ENCODE measurements at regions not wholly inside any gene's neighbourhood (a gene's known extent, or its start where the extent isn't known, plus 50 kb on each side); places are given as distances from the start of the nearest gene placed in this dataset.

DNA sequence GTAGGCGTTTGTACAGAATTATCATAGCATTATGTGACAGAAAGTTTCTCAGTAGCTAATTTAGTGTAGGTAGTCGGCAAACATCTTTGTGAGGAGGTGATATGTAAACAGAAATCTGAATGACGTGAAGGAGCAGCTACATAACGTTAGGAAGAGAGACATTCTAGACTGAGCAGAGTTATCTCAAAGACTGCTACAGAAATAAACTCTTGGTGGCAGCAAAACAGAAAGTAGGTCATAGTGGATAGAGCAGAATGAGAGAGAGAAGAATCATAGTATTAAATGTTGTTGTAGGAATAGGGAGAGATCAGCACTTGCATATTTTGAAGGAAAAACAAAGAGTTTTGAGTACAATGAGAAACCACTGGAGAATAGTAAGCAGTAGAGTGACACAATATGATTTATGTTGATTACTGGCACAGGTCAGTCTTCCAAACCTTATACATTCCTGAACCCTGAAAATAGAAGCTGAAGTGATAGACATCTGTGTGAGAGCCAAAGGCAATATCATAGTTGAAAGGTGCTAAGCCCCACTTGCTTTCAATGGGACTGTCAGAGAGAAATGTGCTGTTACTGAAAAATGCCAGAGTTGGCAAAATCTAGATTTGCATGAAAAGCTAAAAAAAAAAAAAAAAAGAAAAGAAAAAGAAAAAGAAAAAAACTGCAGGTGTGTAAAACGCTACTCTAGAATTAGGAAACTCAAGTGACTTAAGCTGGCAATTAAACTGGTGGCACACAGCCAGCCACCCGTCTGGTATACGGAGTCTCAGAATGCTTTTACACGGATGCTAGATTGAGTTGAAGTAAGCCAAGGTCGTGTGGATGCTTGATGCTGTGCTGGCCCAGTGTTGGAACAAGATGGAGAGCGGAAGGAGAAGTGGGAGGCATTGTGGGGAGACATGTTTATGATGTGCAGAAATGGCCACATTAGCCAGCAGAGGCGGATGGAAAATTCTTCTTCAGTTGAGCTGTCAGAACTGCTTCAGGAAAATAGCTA is 750.2 kb upstream of the HS3ST1 start:
- TF ChIP-seq, protein P1, sequence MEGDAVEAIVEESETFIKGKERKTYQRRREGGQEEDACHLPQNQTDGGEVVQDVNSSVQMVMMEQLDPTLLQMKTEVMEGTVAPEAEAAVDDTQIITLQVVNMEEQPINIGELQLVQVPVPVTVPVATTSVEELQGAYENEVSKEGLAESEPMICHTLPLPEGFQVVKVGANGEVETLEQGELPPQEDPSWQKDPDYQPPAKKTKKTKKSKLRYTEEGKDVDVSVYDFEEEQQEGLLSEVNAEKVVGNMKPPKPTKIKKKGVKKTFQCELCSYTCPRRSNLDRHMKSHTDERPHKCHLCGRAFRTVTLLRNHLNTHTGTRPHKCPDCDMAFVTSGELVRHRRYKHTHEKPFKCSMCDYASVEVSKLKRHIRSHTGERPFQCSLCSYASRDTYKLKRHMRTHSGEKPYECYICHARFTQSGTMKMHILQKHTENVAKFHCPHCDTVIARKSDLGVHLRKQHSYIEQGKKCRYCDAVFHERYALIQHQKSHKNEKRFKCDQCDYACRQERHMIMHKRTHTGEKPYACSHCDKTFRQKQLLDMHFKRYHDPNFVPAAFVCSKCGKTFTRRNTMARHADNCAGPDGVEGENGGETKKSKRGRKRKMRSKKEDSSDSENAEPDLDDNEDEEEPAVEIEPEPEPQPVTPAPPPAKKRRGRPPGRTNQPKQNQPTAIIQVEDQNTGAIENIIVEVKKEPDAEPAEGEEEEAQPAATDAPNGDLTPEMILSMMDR (IDR thresholded peaks at IDR 0.05), result no peak
- TF ChIP-seq POLR2A (IDR thresholded peaks at IDR 0.05), result no peak
- TF ChIP-seq POLR2AphosphoS5 (IDR thresholded peaks at IDR 0.05), result no peak
